Liver (tissue), 8 donors: ENCODE measurements at regions not wholly inside any gene's neighbourhood (a gene's known extent, or its start where the extent isn't known, plus 50 kb on each side); places are given as distances from the start of the nearest gene placed in this dataset.

Experiments used
- DNase-seq: peaks from one replicate; pipeline ENCODE4 v3.0.0-alpha.2; 2017; ENCODE audit warnings: low spot score
- H3K27ac ChIP-seq, 2 donors: one replicate each; pipeline ENCODE4 v1.7.0; 2013; ENCODE audit warnings: inconsistent platforms in 2 of 2, low read length in 2 of 2, control low read depth in 1 of 2, low read depth in 1 of 2, mild to moderate bottlenecking in 1 of 2
- H3K27me3 ChIP-seq, 4 donors: one replicate each; pipeline versions ENCODE4 v1.6.1 to v1.7.0; 2013; ENCODE audit warnings: low read length in 3 of 4, inconsistent platforms in 1 of 4, mild to moderate bottlenecking in 1 of 4, moderate library complexity in 1 of 4; ENCODE audit not compliant: control insufficient read depth in 4 of 4, insufficient read depth in 4 of 4
- H3K36me3 ChIP-seq, 4 donors: one replicate each; pipeline versions ENCODE4 v1.6.1 to v1.7.0; 2013; ENCODE audit warnings: low read length in 3 of 4, mild to moderate bottlenecking in 3 of 4, low read depth in 1 of 4, moderate library complexity in 1 of 4; ENCODE audit not compliant: control insufficient read depth in 4 of 4, insufficient read depth in 3 of 4
- H3K4me1 ChIP-seq, 4 donors: one replicate each; pipeline versions ENCODE4 v1.6.1 to v1.7.0; 2013; ENCODE audit warnings: low read length in 3 of 4, mild to moderate bottlenecking in 3 of 4, moderate library complexity in 1 of 4; ENCODE audit not compliant: control insufficient read depth in 4 of 4, insufficient read depth in 4 of 4
- H3K4me3 ChIP-seq, 3 donors: one replicate each; pipeline versions ENCODE4 v1.6.1 to v1.7.0; 2013; ENCODE audit warnings: low read length in 3 of 3, control low read depth in 1 of 3, low read depth in 1 of 3, mild to moderate bottlenecking in 1 of 3
- H3K9ac ChIP-seq, 2 donors: one replicate each; pipeline ENCODE4 v1.7.0; 2013; ENCODE audit warnings: low read length in 2 of 2, mild to moderate bottlenecking in 2 of 2, moderate library complexity in 2 of 2, control low read depth in 1 of 2, low read depth in 1 of 2
- H3K9me3 ChIP-seq, 4 donors: one replicate each; pipeline versions ENCODE4 v1.6.1 to v1.7.0; 2013; ENCODE audit warnings: low read length in 3 of 4; ENCODE audit not compliant: control insufficient read depth in 4 of 4
- EGR1 ChIP-seq, 2 donors: IDR thresholded peaks; 2 replicates each; pipeline ENCODE4 v1.6.1; 2016 to 2018; ENCODE audit warnings: antibody characterized with exemption in 2 of 2, low read depth in 2 of 2
- FOXA1 ChIP-seq: IDR thresholded peaks from 2 replicates; pipeline ENCODE4 v1.6.1; 2016; ENCODE audit warnings: antibody characterized with exemption
- FOXA2 ChIP-seq: IDR thresholded peaks from 2 replicates; pipeline ENCODE4 v1.6.1; 2016; ENCODE audit warnings: antibody characterized with exemption
- GABPA ChIP-seq, 2 donors: IDR thresholded peaks in 1 of 2; conservative IDR thresholded peaks in 1 of 2; 2 replicates each; pipeline ENCODE4 v1.6.1; 2016; ENCODE audit warnings: antibody characterized with exemption in 2 of 2, mild to moderate bottlenecking in 1 of 2, moderate library complexity in 1 of 2
- HNF4A ChIP-seq, 2 donors: conservative IDR thresholded peaks; 2 replicates each; pipeline ENCODE4 v1.6.1; 2016; ENCODE audit warnings: antibody characterized with exemption in 2 of 2, mild to moderate bottlenecking in 2 of 2
- HNF4G ChIP-seq: IDR thresholded peaks from 2 replicates; pipeline ENCODE4 v1.6.1; 2016; ENCODE audit warnings: antibody characterized with exemption
- JUND ChIP-seq, 2 donors: IDR thresholded peaks; 2 replicates each; pipeline ENCODE4 v1.6.1; 2016; ENCODE audit warnings: antibody characterized with exemption in 2 of 2
- NR2F2 ChIP-seq: IDR thresholded peaks from 2 replicates; pipeline ENCODE4 v1.6.1; 2016; ENCODE audit warnings: antibody characterized with exemption
- RAD21 ChIP-seq, 2 donors: IDR thresholded peaks; 2 replicates each; pipeline ENCODE4 v1.6.1; 2016; ENCODE audit warnings: antibody characterized with exemption in 2 of 2, mild to moderate bottlenecking in 2 of 2
- RXRA ChIP-seq, 2 donors: IDR thresholded peaks; 2 replicates each; pipeline ENCODE4 v1.6.1; 2017 to 2018; ENCODE audit warnings: antibody characterized with exemption in 2 of 2, mild to moderate bottlenecking in 1 of 2
- SP1 ChIP-seq: IDR thresholded peaks from 2 replicates; pipeline ENCODE4 v1.6.1; 2018; ENCODE audit warnings: antibody characterized with exemption, mild to moderate bottlenecking
- TAF1 ChIP-seq: conservative IDR thresholded peaks from 2 replicates; pipeline ENCODE4 v1.6.1; 2016; ENCODE audit warnings: antibody characterized with exemption, mild to moderate bottlenecking
- YY1 ChIP-seq: IDR thresholded peaks from 2 replicates; pipeline ENCODE4 v1.6.1; 2016; ENCODE audit warnings: antibody characterized with exemption, mild to moderate bottlenecking
- WGBS: extraction: QIAGEN DNeasy Blood & Tissue Kit; methylation state at CpG from one replicate; pipeline ENCODE4 v1.1.7; 2013; 5-methylcytosine and 5-hydroxymethylcytosine counted together
- TF ChIP-seq, protein P1 (sequence below): fragments of 150-350 bp; IDR thresholded peaks from 2 replicates; pipeline ENCODE4 v1.5.1; 2017; ENCODE audit warnings: improper control_type of control experiment, low read depth, low read length; ENCODE audit not compliant: missing input control
- TF ChIP-seq, protein P2 (sequence below): IDR thresholded peaks from 2 replicates; pipeline ENCODE4 v1.6.1; 2016; ENCODE audit warnings: antibody characterized with exemption
- TF ChIP-seq, protein P3 (sequence below): IDR thresholded peaks from 2 replicates; pipeline ENCODE4 v1.6.1; 2016; ENCODE audit warnings: antibody characterized with exemption, mild to moderate bottlenecking
- TF ChIP-seq, protein P4 (sequence below): IDR thresholded peaks from 2 replicates; pipeline ENCODE4 v1.6.1; 2016; ENCODE audit warnings: antibody characterized with exemption
- TF ChIP-seq, protein P5 (sequence below): IDR thresholded peaks from 2 replicates; pipeline ENCODE4 v1.6.1; 2016; ENCODE audit warnings: antibody characterized with exemption
- donor health status: healthy.
- donor health status: healthy.
- donor health status: healthy.
- donor health status: healthy.
- donor health status: healthy.

DNA sequence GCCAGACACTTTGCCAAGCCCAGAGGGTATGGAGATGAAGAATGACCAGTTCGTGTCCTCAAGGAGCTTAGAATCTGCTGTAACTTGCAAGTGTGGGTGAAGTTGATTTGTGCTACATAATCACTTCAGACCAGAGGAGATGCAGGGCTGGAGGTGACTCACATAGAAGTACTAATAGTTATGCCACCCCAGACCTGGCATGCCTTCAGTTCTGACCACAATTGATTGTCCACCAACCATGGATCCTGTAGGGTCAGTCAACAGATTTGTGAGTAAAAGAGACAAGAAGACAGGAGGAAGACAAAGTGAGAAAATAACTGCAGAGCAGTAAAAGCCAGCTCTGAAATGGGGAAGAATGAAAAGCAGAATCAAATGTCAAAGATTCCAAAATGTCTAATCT, 51.2 kb upstream of the BMPER start (continued):
- TF ChIP-seq, protein P1, sequence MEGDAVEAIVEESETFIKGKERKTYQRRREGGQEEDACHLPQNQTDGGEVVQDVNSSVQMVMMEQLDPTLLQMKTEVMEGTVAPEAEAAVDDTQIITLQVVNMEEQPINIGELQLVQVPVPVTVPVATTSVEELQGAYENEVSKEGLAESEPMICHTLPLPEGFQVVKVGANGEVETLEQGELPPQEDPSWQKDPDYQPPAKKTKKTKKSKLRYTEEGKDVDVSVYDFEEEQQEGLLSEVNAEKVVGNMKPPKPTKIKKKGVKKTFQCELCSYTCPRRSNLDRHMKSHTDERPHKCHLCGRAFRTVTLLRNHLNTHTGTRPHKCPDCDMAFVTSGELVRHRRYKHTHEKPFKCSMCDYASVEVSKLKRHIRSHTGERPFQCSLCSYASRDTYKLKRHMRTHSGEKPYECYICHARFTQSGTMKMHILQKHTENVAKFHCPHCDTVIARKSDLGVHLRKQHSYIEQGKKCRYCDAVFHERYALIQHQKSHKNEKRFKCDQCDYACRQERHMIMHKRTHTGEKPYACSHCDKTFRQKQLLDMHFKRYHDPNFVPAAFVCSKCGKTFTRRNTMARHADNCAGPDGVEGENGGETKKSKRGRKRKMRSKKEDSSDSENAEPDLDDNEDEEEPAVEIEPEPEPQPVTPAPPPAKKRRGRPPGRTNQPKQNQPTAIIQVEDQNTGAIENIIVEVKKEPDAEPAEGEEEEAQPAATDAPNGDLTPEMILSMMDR: no peak
- TF ChIP-seq EGR1 (IDR thresholded peaks at IDR 0.05; ENCODE audit: low read depth in 2 of 2): no peak
- no peak for TF ChIP-seq TAF1
- TF ChIP-seq, protein P2, sequence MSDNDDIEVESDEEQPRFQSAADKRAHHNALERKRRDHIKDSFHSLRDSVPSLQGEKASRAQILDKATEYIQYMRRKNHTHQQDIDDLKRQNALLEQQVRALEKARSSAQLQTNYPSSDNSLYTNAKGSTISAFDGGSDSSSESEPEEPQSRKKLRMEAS: no peak
- TF ChIP-seq, protein P3, sequence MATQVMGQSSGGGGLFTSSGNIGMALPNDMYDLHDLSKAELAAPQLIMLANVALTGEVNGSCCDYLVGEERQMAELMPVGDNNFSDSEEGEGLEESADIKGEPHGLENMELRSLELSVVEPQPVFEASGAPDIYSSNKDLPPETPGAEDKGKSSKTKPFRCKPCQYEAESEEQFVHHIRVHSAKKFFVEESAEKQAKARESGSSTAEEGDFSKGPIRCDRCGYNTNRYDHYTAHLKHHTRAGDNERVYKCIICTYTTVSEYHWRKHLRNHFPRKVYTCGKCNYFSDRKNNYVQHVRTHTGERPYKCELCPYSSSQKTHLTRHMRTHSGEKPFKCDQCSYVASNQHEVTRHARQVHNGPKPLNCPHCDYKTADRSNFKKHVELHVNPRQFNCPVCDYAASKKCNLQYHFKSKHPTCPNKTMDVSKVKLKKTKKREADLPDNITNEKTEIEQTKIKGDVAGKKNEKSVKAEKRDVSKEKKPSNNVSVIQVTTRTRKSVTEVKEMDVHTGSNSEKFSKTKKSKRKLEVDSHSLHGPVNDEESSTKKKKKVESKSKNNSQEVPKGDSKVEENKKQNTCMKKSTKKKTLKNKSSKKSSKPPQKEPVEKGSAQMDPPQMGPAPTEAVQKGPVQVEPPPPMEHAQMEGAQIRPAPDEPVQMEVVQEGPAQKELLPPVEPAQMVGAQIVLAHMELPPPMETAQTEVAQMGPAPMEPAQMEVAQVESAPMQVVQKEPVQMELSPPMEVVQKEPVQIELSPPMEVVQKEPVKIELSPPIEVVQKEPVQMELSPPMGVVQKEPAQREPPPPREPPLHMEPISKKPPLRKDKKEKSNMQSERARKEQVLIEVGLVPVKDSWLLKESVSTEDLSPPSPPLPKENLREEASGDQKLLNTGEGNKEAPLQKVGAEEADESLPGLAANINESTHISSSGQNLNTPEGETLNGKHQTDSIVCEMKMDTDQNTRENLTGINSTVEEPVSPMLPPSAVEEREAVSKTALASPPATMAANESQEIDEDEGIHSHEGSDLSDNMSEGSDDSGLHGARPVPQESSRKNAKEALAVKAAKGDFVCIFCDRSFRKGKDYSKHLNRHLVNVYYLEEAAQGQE: no peak

DNA sequence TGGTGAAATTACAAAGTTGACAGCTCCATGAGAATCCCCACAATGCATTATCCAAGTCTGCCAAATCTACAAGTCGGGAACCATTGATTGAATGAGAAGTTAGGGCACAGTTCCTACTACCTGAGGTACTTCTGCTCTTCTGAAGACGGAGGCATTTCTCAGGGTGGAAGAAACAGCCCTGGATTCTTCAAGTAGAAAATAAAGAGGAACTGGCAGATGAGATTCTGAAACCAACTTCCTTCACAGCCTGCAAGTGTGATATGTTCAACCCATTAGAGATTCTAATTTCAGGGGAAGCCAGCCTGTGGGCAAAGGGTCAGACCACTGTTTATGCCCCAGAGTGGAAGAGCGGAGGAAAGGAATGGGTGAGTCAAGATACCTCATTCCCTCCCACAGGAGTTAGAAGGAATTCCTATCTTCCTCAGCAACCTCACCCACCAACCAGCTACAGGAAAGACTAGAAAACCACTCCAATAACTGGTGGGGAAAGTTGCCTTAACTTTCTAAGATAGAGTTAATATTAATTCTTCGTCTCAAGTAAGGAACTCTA, 50.5 kb upstream of the BMPER start:
- WGBS: 78% methylated on average over 4 of the region's 4 CpGs

More for the DNA sequence above, 50.5 kb upstream of the BMPER start:
- DNase-seq: no peak
- Histone ChIP-seq H3K36me3 (no peaks in the 10 kb centered on the region), H3K4me1 (no peaks in the 10 kb centered on the region), H3K27ac (no peak overlapping the region), H3K27me3 (no peaks in the 10 kb centered on the region), H3K9ac (no peak overlapping the region), H3K9me3 (no peaks in the 10 kb centered on the region), H3K4me3 (no peak overlapping the region)
- TF ChIP-seq RAD21 (IDR thresholded peaks at IDR 0.05) (no peak), TAF1 (no peak), HNF4A (conservative IDR thresholded peaks at IDR 0.05) (no peak), NR2F2 (no peak), YY1 (no peak), RXRA (IDR thresholded peaks at IDR 0.05) (no peak), FOXA1 (no peak), GABPA (IDR thresholded peaks at IDR 0.05 in 1 of 2, conservative IDR thresholded peaks at IDR 0.05 in 1 of 2) (no peak), SP1 (no peak), HNF4G (no peak), JUND (IDR thresholded peaks at IDR 0.05) (no peak), EGR1 (IDR thresholded peaks at IDR 0.05; ENCODE audit: low read depth in 2 of 2) (no peak), FOXA2 (no peak)
- TF ChIP-seq, protein P2: no peak
- TF ChIP-seq, protein P1: no peak
- TF ChIP-seq, protein P3: no peak
- TF ChIP-seq, protein P4, sequence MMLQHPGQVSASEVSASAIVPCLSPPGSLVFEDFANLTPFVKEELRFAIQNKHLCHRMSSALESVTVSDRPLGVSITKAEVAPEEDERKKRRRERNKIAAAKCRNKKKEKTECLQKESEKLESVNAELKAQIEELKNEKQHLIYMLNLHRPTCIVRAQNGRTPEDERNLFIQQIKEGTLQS: no peak
- TF ChIP-seq, protein P5, sequence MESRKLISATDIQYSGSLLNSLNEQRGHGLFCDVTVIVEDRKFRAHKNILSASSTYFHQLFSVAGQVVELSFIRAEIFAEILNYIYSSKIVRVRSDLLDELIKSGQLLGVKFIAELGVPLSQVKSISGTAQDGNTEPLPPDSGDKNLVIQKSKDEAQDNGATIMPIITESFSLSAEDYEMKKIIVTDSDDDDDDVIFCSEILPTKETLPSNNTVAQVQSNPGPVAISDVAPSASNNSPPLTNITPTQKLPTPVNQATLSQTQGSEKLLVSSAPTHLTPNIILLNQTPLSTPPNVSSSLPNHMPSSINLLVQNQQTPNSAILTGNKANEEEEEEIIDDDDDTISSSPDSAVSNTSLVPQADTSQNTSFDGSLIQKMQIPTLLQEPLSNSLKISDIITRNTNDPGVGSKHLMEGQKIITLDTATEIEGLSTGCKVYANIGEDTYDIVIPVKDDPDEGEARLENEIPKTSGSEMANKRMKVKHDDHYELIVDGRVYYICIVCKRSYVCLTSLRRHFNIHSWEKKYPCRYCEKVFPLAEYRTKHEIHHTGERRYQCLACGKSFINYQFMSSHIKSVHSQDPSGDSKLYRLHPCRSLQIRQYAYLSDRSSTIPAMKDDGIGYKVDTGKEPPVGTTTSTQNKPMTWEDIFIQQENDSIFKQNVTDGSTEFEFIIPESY: no peak
